ENCODE measurements at regions not wholly inside any gene's neighbourhood (a gene's known extent, or its start where the extent isn't known, plus 50 kb on each side); places are given as distances from the start of the nearest gene placed in this dataset.

- TF ChIP-seq CTCF (conservative IDR thresholded peaks at IDR 0.05; ENCODE audit: low read depth, low read length) (no peak), EZH2 (IDR thresholded peaks at IDR 0.05; ENCODE audit: borderline replicate concordance, low read depth, low read length, poor library complexity, severe bottlenecking) (no peak)
- Histone ChIP-seq H3K9me3 (ENCODE audit: low read depth, low read length, poor library complexity, severe bottlenecking) (peaks cover 13% of the 10 kb centered on the region), H3K4me3 (ENCODE audit: low read depth, low read length, poor library complexity, severe bottlenecking) (no peak overlapping the region), H3K27ac (ENCODE audit: low read depth, low read length, poor library complexity, severe bottlenecking) (no peak overlapping the region), H3K36me3 (ENCODE audit: insufficient read depth, low read length, poor library complexity, severe bottlenecking) (no peaks in the 10 kb centered on the region), H3K4me1 (ENCODE audit: insufficient read depth, low read length, poor library complexity, severe bottlenecking) (no peaks in the 10 kb centered on the region), H3K27me3 (replicated peaks; ENCODE audit: insufficient read depth, low read depth, low read length, poor library complexity) (no peaks in the 10 kb centered on the region)
- BruUV-seq (replicated peaks): no TSS peak
- no peak for DNase-seq (ENCODE audit: low spot score)
- CTCF ChIA-PET: no interaction called here
- intact Hi-C loops (cut with micrococcal nuclease; ENCODE audit: unreplicated experiment): no loop called here
- POLR2A ChIA-PET (ENCODE audit: low non-redundant PET): no interaction called here
These were observed 363.5 kb downstream of the CBLN2 start for GRCh38 chr18:72180689-72181088.

GRCh38 chr18:72174972-72175649 lies 369.0 kb downstream of the CBLN2 start:
- no peak overlapping the region for H3K4me3 ChIP-seq (ENCODE audit: low read depth, low read length, poor library complexity, severe bottlenecking)
- no peaks in the 10 kb centered on the region for H3K4me1 ChIP-seq (ENCODE audit: insufficient read depth, low read length, poor library complexity, severe bottlenecking)
- ChIA-PET CTCF (no interaction called here), POLR2A (ENCODE audit: low non-redundant PET) (no interaction called here)
- no peak overlapping the region for H3K27ac ChIP-seq (ENCODE audit: low read depth, low read length, poor library complexity, severe bottlenecking)
- H3K36me3 ChIP-seq (ENCODE audit: insufficient read depth, low read length, poor library complexity, severe bottlenecking): no peaks in the 10 kb centered on the region
- H3K27me3 ChIP-seq (replicated peaks; ENCODE audit: insufficient read depth, low read depth, low read length, poor library complexity): no peaks in the 10 kb centered on the region
- BruUV-seq (replicated peaks): no TSS peak
- H3K9me3 ChIP-seq (ENCODE audit: low read depth, low read length, poor library complexity, severe bottlenecking): peaks cover 7% of the 10 kb centered on the region
- intact Hi-C loops (cut with micrococcal nuclease; ENCODE audit: unreplicated experiment): no loop called here
- TF ChIP-seq EZH2 (IDR thresholded peaks at IDR 0.05; ENCODE audit: borderline replicate concordance, low read depth, low read length, poor library complexity, severe bottlenecking) (no peak), CTCF (conservative IDR thresholded peaks at IDR 0.05; ENCODE audit: low read depth, low read length) (no peak)
- no peak for DNase-seq (ENCODE audit: low spot score)

- POLR2A ChIA-PET (ENCODE audit: low non-redundant PET): no interaction called here
- Histone ChIP-seq H3K9me3 (ENCODE audit: low read depth, low read length, poor library complexity, severe bottlenecking) (peaks cover 1% of the 10 kb centered on the region), H3K4me1 (ENCODE audit: insufficient read depth, low read length, poor library complexity, severe bottlenecking) (no peaks in the 10 kb centered on the region), H3K27me3 (replicated peaks; ENCODE audit: insufficient read depth, low read depth, low read length, poor library complexity) (no peaks in the 10 kb centered on the region), H3K36me3 (ENCODE audit: insufficient read depth, low read length, poor library complexity, severe bottlenecking) (no peaks in the 10 kb centered on the region), H3K27ac (ENCODE audit: low read depth, low read length, poor library complexity, severe bottlenecking) (no peak overlapping the region), H3K4me3 (ENCODE audit: low read depth, low read length, poor library complexity, severe bottlenecking) (no peak overlapping the region)
- intact Hi-C loops (cut with micrococcal nuclease; ENCODE audit: unreplicated experiment): no loop called here
- BruUV-seq (replicated peaks): no TSS peak
- DNase-seq (ENCODE audit: low spot score): no peak
- CTCF ChIA-PET: no interaction called here
- TF ChIP-seq EZH2 (IDR thresholded peaks at IDR 0.05; ENCODE audit: borderline replicate concordance, low read depth, low read length, poor library complexity, severe bottlenecking) (no peak), CTCF (conservative IDR thresholded peaks at IDR 0.05; ENCODE audit: low read depth, low read length) (no peak)
These were observed 372.5 kb downstream of the CBLN2 start for GRCh38 chr18:72171596-72171995.

Data from A673 (cell line).